HG02642 (cell line): ENCODE measurements at regions not wholly inside any gene's neighbourhood (a gene's known extent, or its start where the extent isn't known, plus 50 kb on each side); places are given as distances from the start of the nearest gene placed in this dataset.
"Not testable (repeated sequence)": the region's sequence is repeated elsewhere in the genome, so short reads cannot be mapped to it uniquely, and the experiment has no call there.

Experiments used
- ATAC-seq: cut with Tn5 transposase; IDR thresholded peaks from one replicate; pipeline ENCODE4 v1.9.1; 2021; ENCODE audit warnings: mild to moderate bottlenecking; ENCODE audit not compliant: unreplicated experiment, poor library complexity

DNA sequence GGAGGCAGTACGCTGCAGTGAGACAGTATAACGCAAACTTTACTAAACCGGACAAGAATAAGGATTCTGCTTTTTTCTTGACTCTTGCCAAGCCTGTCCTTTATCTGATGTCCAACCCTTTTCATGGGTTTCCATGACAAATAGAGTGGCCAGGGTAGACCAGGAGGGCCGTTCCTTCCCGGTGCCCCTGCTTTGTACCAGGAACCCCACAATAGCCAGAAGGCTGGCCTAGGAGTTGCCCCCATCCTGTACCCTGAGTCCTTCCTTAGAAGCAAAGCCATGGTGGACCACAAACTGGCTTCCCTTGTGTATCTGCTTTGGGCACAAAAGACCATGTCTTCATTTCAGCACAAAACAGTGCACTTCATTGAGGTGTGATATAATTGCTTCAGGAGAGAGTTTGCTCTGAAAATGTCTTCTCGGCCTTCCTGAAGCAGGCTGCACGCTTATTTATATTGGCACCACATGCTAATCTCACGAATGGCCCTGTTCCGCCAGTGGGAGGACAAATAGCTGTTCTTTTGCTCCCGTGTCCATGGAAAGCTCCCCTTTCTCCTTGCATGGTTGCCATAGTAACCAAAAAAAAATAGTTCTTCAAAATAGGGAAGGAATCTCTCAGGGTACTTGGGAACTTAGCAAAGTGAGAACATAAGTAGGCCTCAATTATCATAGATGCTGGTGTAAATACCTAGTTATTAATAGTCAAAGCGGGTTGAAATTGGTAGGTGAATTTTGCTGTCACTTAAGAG is 222.1 kb downstream of the ZIC5 start:
- no peak for ATAC-seq

DNA sequence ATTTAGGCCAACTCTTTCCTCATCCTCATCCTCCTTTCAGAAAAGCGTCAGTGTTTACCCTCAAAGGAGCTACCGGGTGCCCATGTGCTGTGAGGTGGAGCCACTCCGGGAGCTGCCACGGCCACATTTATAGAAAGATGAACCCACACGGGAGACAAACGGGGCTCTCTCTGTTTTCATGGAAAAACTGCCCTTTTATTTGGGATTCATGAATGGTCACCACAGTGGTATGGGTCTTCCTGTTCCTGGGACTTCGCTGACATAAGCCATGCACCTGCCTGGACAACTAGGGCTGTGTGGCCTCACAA is 224.2 kb downstream of the ZIC5 start:
- no peak for ATAC-seq

- no peak for ATAC-seq
Observed at GRCh38 chr13:99746637-99747402, 224.7 kb downstream of the ZIC5 start.

DNA sequence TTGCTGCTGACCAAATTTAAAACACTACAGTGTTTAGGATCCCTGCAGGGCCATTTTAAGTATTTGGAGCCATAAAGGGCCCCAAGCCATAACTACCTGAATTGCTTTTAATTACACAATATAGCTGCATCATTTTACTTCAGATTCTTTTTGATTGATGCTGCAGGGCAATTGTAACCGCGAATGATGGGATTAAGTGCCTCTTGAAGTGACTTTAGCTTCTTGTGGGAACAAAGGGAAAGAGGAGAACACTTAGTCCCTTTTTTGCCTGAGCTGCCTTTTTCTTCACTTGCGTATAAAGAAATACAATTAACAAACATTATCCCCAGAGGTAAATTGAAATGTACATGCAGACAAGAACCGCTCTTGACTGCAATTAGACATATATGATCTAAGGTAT is 228.5 kb downstream of the ZIC5 start:
- ATAC-seq: no peak

GRCh38 chr13:99741960-99742359 is 229.6 kb downstream of the ZIC5 start:
- no peak for ATAC-seq

- no peak for ATAC-seq
Observed at GRCh38 chr13:99740251-99740979, 231.2 kb downstream of the ZIC5 start.

- no peak for ATAC-seq
Observed at GRCh38 chr13:99738626-99739025, 232.9 kb downstream of the ZIC5 start.

GRCh38 chr13:99737481-99738245 is 233.9 kb downstream of the ZIC5 start:
- ATAC-seq: no peak

DNA sequence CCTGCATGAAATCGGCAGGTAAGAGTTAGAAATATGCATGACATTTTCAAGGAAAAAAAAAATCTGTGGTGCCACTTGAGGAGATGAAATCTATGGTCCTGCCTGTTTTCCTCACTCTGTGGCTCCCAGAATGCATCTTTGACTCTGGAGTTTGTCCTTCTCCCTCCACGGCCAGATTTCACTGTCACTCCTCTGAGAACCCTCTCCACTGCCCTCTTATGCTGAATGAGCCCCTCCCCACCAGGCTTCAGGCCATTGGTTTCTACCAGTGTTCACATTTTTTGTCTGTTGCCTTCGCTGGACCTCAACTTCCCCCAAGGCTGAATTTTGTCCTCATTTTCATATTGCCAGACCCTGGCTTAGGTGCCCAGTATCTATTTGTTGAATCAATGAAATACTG is 235.0 kb downstream of the ZIC5 start:
- no peak for ATAC-seq

DNA sequence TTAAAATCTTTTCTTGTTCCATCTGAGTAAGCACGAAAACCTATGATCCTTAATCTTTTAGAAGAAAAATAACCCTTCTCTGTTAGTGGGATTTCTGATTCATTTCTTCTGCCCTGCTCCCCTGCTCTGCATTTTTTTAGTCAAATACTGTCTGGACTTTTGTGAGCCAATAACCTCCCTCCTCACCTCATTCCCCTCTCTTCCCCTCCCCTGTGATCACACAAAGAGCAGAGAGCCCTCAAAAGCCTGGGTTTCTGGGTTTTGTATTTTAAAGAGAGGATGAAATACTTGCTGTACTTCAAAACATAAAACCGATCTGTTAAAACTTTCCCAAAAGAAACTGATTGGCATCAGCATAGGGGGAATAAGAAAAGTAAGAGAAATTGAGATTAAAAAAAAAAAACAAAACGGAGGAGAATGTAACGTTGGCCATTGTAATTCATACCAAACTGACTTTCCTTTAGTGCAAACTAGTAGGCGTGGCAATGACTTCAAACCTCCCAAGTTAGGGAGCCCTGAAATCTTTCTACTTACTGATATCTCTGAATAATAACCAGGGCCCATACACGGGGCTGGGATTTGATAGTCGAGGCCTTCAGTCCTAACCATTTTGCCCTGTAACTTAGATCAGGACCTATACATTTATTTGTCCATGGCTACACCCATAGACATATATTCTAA is 232.9 kb downstream of the TM9SF2 start:
- ATAC-seq: no peak

DNA sequence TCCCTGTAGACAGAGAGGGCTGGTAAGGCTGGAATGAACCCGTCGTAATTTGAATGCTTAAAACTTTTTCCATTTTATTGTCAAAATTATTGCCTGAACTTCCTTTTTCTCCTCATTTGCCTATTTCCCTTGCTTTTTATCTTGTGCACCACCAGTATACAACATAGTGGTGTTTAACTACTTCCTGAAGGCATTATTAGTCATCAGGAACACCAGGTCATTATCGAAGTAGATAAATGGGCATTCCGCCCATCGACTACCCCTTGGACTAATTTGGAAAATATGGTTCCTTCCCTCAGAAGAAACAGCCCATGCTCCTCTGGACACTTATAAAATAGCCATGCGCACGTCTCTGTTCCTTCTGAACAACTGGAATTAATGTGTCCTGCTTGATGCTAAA is 232.1 kb downstream of the TM9SF2 start:
- ATAC-seq: no peak

GRCh38 chr13:99731747-99732146 is 230.5 kb downstream of the TM9SF2 start:
- no peak for ATAC-seq

GRCh38 chr13:99730403-99730802 is 229.1 kb downstream of the TM9SF2 start:
- no peak for ATAC-seq

- no peak for ATAC-seq
Observed at GRCh38 chr13:99729745-99730144, 228.5 kb downstream of the TM9SF2 start.

- ATAC-seq: not testable (repeated sequence)
Observed at GRCh38 chr13:99727651-99728050, 226.4 kb downstream of the TM9SF2 start.

DNA sequence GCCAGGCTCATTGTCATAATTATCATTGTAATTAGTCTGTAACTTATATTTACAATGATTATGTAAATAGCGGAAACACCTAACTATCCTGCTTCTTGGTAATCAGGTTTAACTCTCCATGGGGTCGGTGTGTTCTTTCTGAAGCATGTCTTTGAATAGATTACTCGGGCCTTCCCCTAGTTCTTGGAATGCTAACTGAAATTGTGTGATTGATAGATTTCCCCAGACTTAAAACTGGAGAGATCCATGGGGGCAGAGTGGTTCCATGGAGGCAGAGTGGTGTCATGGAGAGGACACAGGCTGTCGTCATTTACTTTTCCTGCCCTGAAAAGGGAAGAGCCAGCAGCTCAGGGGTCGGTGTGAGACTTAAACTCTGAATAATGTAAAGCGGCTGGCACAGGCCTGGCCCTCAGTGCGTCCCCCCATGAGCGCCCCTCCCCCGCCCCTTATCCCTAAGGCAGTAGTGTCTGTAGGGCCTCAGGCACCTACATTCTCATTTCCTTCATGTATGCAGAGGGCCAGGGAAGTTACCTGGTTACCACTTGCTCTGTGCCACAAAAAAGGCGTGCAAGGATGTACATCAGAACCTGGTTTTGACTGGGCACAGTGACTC is 225.1 kb downstream of the TM9SF2 start:
- no peak for ATAC-seq

DNA sequence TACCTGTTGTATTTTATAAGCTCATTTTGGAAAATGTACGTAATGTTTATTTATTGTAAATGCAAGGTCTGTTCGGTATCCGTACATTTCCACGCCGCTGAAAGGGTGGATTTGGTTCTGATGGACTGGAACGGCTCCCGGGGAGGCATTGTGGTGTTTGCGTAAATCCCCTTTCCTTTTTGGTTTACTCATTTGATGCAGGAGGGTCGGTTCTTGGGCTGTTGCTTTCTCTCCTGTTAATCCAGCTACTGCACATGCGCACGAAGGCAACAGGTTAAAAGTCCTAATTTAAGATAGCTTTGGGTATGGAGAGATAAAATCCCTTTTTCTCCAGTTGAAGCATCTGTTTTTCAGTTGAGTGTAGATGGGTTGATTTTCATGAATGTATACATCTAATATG is 224.4 kb downstream of the TM9SF2 start:
- no peak for ATAC-seq

DNA sequence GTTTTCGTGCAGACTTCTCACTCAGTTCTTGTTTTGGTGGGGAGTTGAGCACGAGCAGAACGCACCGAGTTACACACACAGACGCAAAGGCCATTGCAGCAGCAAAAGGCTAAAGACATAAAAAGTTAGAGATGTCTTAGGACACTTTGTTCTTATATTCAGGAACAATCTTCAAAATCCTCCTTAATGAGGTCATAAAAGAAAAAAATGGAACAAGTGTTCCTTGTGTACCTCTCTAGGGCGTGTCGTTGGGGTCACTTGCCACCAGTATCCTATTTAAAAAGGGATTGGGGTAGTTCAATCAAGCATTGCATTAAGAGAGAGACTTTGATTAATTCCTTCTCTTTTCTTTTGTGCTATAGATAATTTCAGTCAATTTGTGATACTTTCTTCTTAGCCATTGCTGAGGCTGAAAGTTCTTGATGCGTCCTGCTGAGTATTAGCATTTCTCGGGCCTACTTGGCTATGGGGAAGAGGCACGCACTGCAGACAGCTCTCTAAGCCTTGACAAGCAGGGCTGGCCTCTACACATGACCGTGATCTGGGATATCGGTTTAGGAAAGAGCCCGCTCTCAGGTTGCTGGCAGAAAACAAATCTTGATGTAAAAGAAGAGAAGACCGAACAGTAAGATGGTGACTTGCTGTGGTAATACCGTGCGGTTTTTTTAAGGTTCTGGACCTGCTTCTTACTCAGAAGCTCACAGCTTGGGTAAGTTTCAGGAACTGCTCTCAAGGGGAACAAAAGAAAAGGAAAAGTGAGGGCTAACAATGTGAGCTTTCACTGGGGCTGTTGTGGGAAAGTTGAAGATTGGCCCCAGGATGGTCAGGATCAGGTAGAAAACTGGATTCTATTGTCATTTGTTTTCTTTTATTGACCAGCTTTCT is 223.6 kb downstream of the TM9SF2 start:
- no peak for ATAC-seq

DNA sequence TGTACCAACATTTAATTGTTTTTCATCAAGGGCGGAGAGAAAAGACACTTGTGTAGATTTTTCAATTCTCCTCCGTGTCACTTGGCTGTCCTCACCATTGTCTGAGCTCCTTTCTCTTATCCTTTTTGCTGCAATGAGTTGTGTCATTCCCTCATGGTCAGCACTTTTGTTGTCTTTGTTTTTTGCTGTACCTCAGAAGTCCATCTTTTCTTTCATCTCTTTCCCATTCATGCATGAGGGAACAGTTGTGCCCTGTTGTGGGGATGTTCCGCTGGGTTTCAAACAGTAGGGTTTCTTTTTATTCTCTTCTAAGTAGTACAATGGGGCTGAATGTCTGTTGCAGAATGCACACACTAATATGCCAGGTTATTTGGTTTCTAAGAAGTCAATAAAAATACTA is 222.6 kb downstream of the TM9SF2 start:
- ATAC-seq: no peak
